Neural cell (in vitro differentiated cells): ENCODE measurements at regions not wholly inside any gene's neighbourhood (a gene's known extent, or its start where the extent isn't known, plus 50 kb on each side); places are given as distances from the start of the nearest gene placed in this dataset.

ENCODE experiments used
- EP300 ChIP-seq: fragments of 450-650 bp; conservative IDR thresholded peaks from 2 replicates; pipeline ENCODE4 v1.6.1; 2014; ENCODE audit warnings: antibody characterized with exemption, mild to moderate bottlenecking, moderate library complexity; ENCODE audit not compliant: poor library complexity, severe bottlenecking
- EZH2 ChIP-seq: fragments of 200-600, 300-800 bp; shearing (Covaris generic), sonication (generic); IDR thresholded peaks from 2 replicates; pipeline ENCODE4 v1.6.1; 2014; ENCODE audit warnings: antibody characterized with exemption, low read length, borderline replicate concordance, mild to moderate bottlenecking; ENCODE audit not compliant: insufficient read depth, poor library complexity, severe bottlenecking
- MXI1 ChIP-seq: fragments of 450-650 bp; conservative IDR thresholded peaks from 2 replicates; pipeline ENCODE4 v1.6.1; 2014; ENCODE audit warnings: antibody characterized with exemption, mild to moderate bottlenecking; ENCODE audit not compliant: poor library complexity, severe bottlenecking
- POLR2AphosphoS5 ChIP-seq: IDR thresholded peaks from 2 replicates; pipeline ENCODE4 v1.6.1; 2012
- RAD21 ChIP-seq: fragments of 450-650 bp; conservative IDR thresholded peaks from 2 replicates; pipeline ENCODE4 v1.6.1; 2014; ENCODE audit warnings: antibody characterized with exemption, mild to moderate bottlenecking, moderate library complexity
- TAF1 ChIP-seq: IDR thresholded peaks from 2 replicates; pipeline ENCODE4 v1.6.1; 2012; ENCODE audit warnings: low read depth
- TF ChIP-seq, protein P1 (sequence below): fragments of 450-650 bp; IDR thresholded peaks from 2 replicates; pipeline ENCODE4 v1.5.1; 2014; ENCODE audit warnings: antibody characterized with exemption, mild to moderate bottlenecking, moderate library complexity; ENCODE audit not compliant: poor library complexity, severe bottlenecking
- TF ChIP-seq, protein P2 (sequence below): IDR thresholded peaks from 2 replicates; pipeline ENCODE4 v1.6.1; 2012; ENCODE audit warnings: borderline replicate concordance

DNA sequence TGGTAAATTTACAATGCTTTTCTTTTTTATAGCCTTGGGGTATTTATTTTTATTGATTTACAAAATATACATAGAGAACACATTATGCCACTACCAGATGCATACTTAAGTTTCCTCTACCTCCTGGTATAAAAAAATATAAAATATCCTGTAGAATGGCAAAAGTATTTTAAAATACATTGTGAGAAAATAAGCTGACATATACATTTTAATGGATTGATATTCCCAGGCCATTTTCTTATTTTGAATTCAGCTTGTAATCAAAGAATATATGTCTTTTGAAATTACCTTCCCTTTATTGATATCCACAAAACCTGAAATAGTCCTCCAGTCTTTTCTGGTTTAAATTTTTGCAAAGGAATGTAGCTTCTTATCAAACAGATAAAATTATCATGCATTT lies 923.9 kb downstream of the CDH18 start:
- no peak for TF ChIP-seq MXI1
- TF ChIP-seq, protein P1, sequence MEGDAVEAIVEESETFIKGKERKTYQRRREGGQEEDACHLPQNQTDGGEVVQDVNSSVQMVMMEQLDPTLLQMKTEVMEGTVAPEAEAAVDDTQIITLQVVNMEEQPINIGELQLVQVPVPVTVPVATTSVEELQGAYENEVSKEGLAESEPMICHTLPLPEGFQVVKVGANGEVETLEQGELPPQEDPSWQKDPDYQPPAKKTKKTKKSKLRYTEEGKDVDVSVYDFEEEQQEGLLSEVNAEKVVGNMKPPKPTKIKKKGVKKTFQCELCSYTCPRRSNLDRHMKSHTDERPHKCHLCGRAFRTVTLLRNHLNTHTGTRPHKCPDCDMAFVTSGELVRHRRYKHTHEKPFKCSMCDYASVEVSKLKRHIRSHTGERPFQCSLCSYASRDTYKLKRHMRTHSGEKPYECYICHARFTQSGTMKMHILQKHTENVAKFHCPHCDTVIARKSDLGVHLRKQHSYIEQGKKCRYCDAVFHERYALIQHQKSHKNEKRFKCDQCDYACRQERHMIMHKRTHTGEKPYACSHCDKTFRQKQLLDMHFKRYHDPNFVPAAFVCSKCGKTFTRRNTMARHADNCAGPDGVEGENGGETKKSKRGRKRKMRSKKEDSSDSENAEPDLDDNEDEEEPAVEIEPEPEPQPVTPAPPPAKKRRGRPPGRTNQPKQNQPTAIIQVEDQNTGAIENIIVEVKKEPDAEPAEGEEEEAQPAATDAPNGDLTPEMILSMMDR: no peak
- no peak for TF ChIP-seq TAF1
- no peak for TF ChIP-seq EZH2
- TF ChIP-seq, protein P2, sequence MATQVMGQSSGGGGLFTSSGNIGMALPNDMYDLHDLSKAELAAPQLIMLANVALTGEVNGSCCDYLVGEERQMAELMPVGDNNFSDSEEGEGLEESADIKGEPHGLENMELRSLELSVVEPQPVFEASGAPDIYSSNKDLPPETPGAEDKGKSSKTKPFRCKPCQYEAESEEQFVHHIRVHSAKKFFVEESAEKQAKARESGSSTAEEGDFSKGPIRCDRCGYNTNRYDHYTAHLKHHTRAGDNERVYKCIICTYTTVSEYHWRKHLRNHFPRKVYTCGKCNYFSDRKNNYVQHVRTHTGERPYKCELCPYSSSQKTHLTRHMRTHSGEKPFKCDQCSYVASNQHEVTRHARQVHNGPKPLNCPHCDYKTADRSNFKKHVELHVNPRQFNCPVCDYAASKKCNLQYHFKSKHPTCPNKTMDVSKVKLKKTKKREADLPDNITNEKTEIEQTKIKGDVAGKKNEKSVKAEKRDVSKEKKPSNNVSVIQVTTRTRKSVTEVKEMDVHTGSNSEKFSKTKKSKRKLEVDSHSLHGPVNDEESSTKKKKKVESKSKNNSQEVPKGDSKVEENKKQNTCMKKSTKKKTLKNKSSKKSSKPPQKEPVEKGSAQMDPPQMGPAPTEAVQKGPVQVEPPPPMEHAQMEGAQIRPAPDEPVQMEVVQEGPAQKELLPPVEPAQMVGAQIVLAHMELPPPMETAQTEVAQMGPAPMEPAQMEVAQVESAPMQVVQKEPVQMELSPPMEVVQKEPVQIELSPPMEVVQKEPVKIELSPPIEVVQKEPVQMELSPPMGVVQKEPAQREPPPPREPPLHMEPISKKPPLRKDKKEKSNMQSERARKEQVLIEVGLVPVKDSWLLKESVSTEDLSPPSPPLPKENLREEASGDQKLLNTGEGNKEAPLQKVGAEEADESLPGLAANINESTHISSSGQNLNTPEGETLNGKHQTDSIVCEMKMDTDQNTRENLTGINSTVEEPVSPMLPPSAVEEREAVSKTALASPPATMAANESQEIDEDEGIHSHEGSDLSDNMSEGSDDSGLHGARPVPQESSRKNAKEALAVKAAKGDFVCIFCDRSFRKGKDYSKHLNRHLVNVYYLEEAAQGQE: no peak
- no peak for TF ChIP-seq EP300
- TF ChIP-seq POLR2AphosphoS5: no peak
- no peak for TF ChIP-seq RAD21
